Muscle of arm (tissue), 1 donor: ENCODE measurements at regions not wholly inside any gene's neighbourhood (a gene's known extent, or its start where the extent isn't known, plus 50 kb on each side); places are given as distances from the start of the nearest gene placed in this dataset.
"Not testable (repeated sequence)": the region's sequence is repeated elsewhere in the genome, so short reads cannot be mapped to it uniquely, and the experiment has no call there.

Source experiments
- DNase-seq: peaks from one replicate; pipeline ENCODE4 v3.0.0-alpha.2; 2013

DNA sequence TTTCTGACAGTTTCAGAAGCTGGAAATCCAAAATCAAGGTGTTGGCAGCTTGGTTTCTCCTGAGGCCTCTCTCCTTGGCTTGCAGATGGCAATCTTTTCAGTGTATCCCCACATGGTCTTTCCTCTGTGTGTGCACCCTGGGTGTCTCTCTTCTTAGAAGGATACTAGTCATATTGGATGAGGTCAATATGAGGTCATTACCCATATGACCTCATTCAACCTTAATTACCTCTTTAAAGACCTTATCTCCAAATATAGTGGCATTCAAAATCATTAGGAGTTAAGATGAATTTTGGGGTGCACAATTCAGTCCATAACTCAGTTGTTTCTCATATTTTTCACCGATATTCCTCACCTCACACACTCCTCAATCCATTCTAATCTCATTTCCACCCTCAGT lies 92.4 kb upstream of the TGM3 start:
- no peak for DNase-seq

DNA sequence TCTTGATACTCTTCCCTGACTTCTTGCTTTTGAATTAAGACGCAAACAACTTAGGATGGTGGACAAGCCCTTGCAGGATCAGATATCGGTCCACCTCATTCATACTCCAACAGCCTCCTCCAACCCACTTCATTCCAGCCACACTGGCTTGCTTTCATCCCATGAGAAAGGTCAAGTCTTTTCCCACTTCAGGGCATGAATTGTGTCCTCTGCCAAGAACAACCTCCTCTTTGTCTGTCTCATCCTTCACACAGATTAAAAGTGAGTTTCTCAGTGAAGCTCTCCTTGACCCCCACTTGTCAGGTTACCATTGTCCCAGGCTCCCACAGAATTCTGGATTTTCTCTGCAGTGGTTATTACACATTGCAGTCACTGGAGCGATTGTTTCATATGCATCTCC lies 91.8 kb upstream of the TGM3 start:
- DNase-seq = no peak

DNA sequence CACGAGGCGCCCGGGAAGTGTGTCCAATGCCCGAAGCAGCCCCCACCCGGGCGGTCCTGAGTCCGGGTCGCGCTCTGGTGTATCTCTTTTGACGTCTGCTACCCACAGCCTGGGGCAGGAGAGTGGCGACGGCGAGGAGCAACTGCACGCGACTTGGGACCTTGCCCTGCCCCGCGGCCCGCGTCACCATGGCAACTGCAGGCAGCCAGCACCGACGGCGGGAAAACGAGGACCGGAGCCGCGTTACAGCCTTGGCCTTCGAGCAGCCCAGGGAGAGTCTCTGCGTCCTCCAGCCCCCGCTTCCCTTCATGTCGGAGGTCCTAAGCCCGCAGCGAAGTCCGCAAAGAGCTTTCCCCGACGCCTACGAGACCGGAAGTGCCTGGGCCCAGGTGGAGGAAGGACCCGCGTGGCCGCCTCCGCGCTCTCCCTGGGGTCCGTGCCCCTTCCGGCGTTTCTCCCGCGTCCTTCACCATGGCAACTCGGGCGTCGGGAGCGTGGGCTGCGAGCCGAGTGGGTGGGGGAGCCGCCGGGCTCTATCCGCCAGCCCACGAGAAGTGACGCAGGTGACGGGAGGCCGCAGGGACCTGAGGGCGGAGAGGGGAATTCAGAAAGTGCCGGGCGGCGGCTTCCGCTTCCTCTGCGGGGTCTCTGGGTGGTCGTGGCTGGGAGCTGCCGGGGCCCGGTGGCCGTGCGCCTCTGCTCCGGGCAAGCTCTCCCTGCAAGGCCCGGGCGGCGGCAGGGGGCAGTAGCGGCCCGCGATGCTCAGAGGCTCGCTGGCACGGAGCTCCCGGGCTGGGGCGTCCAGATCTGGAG lies 88.6 kb upstream of the TGM3 start:
- DNase-seq = peak; percentile 70

DNA sequence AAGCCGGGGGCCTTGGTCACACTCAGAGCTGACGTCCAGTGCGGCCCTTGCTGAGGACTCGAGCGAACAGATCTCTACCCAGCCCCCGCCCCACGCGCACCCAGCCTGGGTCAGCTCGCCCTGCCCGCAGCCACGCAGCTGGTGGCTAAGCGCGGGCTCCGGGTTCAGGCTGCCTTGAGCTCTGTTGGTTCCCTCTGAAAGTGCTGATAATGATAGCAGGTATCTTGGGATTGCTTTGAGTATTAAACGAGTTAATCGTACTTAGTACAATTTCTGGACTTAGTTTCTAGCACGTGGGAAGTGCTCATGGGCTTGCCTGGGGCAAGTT lies 88.1 kb upstream of the TGM3 start:
- no peak for DNase-seq

DNA sequence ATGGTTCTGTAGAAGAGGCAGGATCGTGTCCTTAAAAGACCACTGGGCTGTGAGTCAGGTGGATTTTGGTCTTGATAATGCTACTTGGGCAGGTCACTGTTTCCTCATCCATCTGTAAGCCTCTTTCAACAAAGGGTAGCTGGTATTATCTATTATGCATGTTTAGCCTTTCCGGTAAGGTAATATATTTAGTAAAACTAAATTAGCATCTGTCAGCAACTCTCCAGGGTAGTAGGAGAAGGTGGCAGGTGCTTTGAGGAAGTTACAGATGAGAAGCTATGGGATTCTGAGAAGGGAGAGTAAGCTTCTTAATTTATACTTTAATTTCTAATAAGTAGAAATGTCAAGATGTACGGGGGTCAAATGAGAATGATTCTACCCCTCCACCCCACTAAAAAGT lies 86.9 kb upstream of the TGM3 start:
- no peak for DNase-seq

DNA sequence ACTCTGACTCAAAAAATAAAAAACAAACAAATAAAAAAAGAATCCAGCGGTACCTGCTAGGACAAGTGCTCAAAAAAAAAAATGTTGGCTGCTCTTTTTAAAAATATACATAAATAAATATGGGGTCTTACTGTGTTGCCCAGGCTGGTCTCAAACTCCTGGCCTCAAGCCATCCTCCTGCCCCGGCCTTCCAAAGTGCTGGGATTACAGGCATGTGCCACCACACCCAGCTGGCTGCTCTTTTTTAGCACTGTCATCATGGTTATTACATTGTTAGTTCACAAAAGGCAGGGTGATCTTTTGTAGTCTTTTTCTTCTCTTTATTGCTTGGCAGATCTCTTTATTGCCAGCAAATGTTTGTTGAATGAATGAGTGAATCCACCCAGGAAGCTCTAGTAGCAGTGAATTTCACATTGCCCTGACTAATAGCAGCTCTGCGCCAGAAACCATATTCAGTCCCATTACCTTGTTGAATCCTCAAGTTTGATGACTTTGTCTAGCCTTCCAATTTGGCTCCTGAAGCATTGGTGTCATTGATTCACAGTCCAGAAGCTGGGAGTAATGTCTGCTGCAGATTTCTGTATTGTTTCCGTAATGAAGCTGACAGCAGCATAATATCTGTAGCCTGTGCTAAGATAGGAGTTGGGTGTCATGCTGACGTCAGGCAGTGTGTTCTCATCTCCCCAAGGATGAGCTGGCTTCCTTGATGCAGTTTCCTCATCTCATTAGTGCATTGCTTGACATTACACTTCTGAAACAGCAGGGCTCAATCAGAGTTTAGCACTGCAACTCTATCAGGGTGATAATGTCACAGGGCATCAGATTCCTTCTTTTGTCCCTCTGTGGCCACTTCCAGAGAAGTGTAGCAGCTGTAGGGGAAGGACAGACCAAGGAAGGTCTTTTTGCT lies 84.9 kb upstream of the TGM3 start:
- DNase-seq = no peak

DNA sequence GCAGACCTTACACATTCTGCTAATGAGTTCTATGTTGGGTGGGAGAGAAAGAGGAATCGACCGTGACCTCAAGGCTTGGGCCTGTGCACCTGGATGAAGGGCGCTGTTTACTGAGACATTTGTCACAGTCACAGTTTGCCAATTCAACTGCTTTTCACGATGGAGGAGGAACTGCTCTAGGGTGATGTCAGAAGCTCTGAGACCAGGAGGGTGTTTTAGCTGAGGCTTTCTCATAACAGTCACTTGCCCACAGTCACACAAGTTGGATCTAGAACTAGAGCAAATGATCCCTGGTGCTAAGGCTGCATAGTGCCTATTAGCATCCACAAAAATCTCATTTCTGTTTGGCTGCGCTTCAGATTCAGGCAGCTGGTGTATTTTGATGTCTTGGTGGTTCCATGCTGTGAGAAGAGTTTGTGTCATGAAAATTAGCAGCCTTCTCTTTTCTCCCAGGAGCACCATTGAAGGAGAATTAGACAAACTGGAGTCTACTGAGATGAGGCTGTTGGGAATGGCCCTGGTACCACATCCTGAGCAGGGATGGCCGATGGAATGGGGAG lies 83.3 kb upstream of the TGM3 start:
- no peak for DNase-seq

DNA sequence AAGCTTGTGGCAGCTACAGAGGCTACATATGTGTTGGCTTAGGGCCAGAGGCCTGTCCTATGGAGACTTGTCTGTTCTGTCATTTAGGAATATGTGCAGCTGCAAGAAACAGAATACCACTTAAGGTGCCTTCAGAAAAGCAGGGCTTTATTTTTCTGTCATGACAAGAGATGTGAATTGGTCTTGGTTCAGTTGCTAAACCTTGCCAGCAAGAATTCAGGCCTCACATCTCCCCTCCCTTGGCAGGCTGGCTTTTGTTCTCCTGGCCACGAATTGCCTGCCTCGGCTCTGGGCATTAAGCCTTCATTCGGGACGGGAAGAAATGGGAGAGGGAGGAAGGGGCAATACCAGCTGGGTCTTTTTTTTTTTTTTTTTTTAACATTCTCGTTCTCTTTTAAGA lies 82.4 kb upstream of the TGM3 start:
- DNase-seq = no peak

DNA sequence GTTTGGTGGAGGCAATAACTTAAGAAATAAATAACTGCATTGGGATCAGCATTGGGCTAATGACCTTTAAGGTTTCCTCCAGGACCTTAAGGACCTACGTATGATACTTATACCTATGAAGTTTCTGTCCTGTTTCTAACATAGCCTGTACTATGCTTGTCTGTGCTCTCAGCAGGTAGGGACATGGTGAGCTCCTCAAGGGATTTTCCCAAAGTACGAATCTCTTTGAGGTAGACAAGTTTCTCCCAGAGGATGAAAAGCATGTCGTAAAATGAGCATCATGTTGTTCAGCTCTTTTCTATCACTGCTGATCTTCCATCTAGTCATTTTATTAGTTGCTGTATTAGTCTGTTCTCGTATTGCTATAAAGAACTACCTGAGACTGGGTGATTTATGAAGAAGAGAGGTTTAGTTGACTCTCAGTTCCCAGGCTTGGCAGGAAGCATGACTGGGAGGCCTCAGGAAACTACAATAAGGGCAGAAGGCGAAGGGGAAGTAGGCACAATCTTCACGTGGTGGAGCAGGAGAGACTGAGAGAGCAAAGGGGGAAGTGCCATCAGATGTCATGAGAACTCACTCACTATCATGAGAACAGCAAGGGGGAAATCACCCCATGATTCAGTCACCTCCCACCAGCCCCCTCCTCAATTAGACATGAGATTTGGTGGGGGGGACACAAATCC lies 77.8 kb upstream of the TGM3 start:
- DNase-seq = no peak

DNA sequence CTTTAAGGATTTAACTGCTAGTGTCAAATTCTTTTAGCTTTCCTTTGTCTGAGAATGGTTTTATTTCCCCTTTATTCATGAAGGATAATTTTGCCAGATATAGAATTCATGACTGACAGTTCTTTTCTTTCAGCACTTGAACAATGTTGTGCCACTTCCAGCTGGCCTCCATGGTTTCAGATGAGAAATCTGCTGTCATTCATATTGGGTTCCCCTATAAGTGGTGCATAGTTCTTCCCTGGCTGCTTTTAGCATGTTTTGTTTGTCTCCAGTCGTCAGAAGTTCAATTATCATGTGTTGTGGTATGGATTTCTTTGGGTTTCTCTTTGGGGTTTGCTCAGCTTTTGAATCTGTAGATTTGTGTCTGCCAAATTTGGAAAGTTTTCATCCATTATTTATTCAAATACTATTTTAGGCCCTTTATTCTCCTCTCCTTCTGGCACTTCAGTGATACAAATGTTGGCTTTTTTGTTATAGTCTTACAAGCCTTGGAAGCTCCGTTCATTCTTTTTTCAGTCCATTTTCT lies 76.3 kb upstream of the TGM3 start:
- DNase-seq = no peak

DNA sequence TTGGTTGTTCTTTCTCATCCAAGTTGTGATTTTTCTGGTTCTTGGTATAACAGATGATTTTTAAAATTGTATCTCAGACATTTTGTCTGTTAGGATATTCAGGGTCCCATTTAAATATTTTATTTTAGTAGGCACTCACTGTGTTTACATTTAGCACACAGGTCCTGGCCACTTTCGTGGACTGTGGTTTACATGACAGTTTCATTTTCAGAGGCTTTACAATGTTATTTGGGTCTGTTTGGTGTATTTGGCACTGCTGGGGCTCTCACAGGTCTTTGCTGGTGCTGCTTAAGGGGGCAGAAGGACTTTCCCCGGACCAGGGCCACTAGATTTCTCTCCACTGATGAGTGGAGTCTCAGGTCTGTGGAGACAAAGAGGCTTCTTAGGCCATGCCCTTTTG lies 75.5 kb upstream of the TGM3 start:
- no peak for DNase-seq

DNA sequence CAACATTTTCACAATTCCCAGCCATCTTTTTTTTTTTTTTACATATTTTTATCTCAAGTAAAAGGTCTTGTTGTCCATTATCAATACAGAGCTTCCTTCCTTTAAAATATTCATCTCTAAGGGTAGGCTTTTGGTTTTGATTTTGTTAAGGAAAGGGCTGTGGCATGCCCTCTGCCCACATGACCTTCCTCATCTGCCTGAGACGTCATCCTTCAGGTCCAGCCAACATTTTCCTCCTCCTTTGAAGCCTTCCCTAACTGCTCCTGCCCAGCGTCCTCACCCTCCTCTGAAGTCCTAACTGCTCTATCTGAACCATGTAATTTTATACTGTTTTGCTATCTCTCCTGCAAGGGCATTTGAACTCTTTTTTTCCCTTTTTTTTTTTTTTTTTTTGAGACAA lies 73.9 kb upstream of the TGM3 start:
- no peak for DNase-seq

DNA sequence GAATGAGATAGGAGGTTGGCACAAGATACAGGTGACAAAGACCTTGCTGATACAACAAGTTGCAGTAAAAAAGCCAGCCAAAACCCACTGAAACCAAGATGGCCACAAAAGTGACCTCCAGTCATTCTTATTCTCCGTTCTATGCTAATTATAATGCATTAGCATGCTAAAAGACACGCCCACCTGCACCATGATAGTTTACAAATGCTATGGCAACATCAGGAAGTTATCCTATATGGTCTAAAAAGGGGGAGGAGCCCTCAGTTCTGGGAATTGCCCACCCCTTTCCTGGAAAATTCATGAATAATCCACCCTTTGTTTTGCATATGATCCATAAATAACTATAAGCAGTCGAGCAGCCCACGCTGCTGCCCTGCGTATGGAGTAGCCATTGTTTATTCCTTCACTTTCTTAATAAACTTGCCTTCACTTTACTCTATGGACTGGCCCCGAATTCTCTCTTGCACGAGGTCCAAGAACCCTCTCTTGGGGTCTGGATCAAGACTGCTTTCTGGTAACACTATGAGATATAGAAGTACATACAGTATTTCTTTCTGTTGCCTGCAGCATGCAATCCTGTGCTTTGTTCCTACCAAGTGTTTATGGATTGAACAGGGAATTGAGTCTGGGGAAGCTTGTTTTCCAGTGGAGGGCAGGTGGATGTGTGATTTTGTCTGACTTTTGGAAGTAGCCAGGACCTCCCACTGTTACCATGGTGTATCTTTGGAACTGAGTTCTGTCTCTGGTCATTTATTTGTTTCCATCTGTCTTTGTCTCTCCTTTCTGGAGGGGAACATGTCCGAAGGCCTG lies 72.0 kb upstream of the TGM3 start:
- DNase-seq = peak; percentile 28

DNA sequence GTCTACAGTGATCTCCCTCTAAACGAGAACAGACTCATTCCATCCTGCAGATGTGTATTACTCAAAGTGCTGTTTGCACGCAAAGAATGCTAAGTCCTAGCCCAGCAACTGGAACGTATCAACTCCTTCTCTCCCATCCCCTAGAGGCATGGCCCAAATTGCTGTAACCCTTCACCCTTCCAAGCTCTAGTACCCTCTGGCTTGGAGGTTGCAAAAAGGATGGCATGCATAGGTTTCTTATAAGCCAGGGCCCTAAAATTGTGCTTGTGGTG lies 71.5 kb upstream of the TGM3 start:
- DNase-seq = no peak

DNA sequence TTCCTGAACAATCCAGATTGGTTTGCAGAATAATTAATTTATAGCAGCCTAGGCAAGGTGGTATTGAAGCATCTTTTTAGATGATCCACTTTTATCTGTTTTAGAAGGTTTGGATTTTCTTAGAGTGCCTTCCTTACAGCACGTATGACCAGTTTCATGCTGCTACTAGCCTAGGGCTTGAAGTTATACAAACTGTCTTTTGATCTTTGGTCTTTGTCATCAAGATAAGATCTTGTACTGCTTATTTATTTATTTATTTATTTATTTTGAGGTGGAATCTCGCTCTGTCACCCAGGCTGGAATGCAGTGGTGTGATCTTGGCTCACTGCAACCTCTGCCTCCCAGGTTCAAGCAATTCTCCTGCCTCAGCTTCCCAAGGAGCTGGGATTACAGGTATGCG lies 68.5 kb upstream of the TGM3 start:
- DNase-seq = not testable (repeated sequence)

DNA sequence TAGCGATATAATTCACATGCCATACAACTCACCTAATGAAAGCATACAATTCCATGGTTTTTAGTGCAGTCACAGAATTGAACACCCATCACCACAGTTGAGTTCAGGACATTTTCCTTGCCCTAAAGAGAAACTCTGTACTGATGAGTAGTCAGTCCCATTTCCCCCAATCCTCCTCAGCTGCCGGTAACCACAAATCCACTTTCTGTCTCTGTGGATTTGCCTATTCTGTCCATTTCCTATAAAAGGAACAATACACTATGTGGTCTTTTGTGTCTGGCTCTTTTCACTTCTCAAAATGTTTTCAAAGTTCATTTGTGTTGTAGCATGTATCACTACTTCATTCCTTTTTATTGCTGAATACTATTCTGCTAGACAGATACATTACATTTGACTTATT lies 67.9 kb upstream of the TGM3 start:
- DNase-seq = no peak

DNA sequence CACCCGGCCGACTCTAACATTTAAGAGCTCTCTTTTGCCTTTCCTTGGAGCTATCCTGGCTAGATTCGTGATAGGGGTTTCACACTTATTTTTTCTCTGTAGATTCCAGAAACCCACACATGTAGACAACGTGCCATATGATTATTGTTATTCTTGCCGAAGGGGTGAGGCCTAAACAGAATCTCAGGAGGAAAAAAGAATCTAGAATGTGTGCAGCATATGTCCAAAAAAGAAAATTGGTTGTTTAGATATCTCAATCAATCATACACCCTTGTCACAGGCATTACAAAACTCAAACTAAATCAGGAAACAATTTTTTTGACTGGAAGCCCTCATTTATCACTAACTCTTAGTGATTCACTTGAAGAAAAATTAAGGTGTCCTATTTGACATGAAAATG lies 66.9 kb upstream of the TGM3 start:
- DNase-seq = no peak

DNA sequence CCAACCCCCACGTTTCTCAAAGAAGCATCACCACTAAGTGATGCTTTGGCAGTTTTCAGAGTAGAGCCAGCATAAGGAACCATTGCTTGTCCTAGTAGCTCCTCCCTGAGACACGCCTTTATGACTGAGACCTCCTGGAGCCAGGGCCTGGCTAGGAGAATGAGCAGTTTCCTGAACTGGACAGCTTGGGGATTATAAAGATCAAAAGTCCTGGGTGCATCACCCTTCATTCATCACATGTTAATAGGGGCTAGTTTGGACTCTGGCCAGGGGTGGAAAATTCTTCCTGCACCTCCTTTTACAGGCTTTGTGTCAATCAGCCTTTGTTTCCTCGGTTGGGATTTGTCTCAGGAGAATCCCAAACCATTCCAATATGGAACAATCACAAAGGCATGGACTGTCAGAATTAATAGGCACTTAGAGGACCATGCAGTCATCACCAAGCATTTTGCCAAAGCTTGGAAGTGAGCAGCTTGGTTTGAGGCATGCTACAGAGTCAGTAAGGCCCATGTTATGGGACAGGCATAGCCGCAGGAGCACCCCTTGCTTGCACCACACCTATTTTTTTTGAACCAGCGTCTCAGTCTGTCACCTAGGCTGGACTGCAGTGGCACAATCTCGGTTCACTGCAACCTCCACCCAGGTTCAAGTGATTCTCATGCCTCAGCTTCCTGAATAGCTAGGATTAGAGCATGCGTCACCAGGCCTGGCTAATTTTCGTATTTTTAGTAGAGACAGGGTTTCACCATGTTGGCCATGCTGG lies 64.9 kb upstream of the TGM3 start:
- DNase-seq = no peak

DNA sequence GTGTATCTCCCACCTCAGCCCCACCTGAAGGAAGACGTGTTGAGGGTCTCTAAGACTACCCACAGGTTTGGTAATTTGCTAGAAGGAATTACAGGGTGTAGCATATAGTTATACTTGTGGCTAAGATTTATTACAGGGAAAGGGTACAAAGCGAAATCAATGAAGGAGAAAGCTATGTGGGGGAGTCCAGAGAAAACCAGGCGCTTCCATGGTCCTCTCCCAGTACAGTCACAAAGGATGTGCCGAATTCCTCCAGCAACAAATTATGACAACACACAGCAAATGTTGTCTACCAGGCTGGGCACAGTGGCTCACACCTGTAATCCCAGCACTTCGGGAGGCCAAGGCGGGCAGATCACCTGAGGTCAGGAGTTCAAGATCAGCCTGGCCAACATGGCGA lies 64.1 kb upstream of the TGM3 start:
- DNase-seq = no peak

DNA sequence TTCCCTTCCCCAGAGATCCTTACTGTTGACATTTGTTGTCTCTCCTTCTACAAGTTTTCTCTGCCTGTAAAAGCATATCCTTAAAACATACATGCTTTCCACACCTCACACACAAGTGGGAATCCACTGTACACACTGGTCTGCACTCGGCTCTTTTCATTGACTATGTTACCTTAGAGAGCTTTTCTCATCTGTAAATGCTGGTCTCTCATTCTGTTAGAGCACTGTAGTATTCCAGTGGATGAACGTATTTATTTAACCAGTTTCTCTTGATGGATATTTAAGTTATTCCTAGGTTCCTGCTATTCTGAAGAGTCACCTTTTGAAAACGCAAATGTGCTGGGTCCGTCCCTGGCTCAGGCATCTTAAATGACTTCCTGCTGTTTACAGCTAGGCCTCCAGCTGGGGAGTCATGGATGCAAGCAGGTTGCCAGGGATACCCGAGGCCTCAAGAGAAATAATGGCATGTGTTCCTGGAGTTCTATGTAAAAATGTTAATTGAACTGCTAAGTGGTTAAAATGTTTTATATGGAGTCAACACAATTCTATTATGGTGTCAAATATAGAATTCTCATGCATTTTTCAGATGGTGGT lies 61.1 kb upstream of the TGM3 start:
- no peak for DNase-seq
